ENCODE measurements at regions not wholly inside any gene's neighbourhood (a gene's known extent, or its start where the extent isn't known, plus 50 kb on each side); places are given as distances from the start of the nearest gene placed in this dataset.

GRCh38 chr7:4409946-4410345, 272.1 kb upstream of the FOXK1 start:
- no peak for TF ChIP-seq CTCF (IDR thresholded peaks at IDR 0.05 in 4 of 5, conservative IDR thresholded peaks at IDR 0.05 in 1 of 5)
- no peak for TF ChIP-seq POLR2A (IDR thresholded peaks at IDR 0.05)

Data from gastrocnemius medialis (tissue), 4 donors.